ENCODE measurements at regions not wholly inside any gene's neighbourhood (a gene's known extent, or its start where the extent isn't known, plus 50 kb on each side); places are given as distances from the start of the nearest gene placed in this dataset.

- TF ChIP-seq REST (IDR thresholded peaks at IDR 0.05; ENCODE audit: insufficient read depth in 1 of 2, low read depth in 2 of 2, low read length in 2 of 2) (no peak), POLR2AphosphoS5 (IDR thresholded peaks at IDR 0.05; ENCODE audit: low read depth, low read length) (no peak), SIN3A (IDR thresholded peaks at IDR 0.05; ENCODE audit: borderline replicate concordance, insufficient read depth, low read length) (no peak), FOXP2 (optimal IDR thresholded peaks at IDR 0.05; ENCODE audit: borderline replicate concordance, extremely low read depth, extremely low read length, insufficient read depth) (no peak)
These were observed 132.2 kb upstream of the SLC24A5 start for GRCh38 chr15:47988564-47988963.

Measured in PFSK-1 (cell line).